Body of pancreas (tissue), 4 donors: ENCODE measurements at regions not wholly inside any gene's neighbourhood (a gene's known extent, or its start where the extent isn't known, plus 50 kb on each side); places are given as distances from the start of the nearest gene placed in this dataset.

Experiments
- ATAC-seq: fragments of 150-250 bp; one replicate; pipeline ENCODE4 v1.9.1; 2016
- DNase-seq, 4 donors: peaks; one replicate each; pipeline ENCODE4 v3.0.0-alpha.2; 2019
- H3K27ac ChIP-seq, 4 donors: fragments of 200-600 bp; sonication (generic); 1 replicate in 3 of 4; 2 replicates in 1 of 4; pipeline versions ENCODE4 v1.5.1 to v1.6.1; 2016 to 2019; ENCODE audit warnings: mild to moderate bottlenecking in 1 of 4, mixed read lengths in 1 of 4, moderate library complexity in 1 of 4
- H3K27me3 ChIP-seq, 2 donors: fragments of 200-600 bp; sonication (generic); one replicate each; pipeline ENCODE4 v1.6.0; 2016; ENCODE audit warnings: mild to moderate bottlenecking in 1 of 2
- H3K36me3 ChIP-seq, 2 donors: fragments of 200-600 bp; sonication (generic); replicated peaks in 1 of 2; 2 replicates each; pipeline ENCODE4 v1.5.1; 2016; ENCODE audit warnings: low read depth in 2 of 2; ENCODE audit not compliant: insufficient read depth in 1 of 2
- H3K4me1 ChIP-seq: fragments of 200-600 bp; sonication (generic); one replicate; pipeline ENCODE4 v1.6.0; 2016
- H3K4me3 ChIP-seq, 2 donors: fragments of 200-600 bp; sonication (generic); 1 replicate in 1 of 2; 2 replicates in 1 of 2; pipeline ENCODE4 v1.5.1; 2016 to 2019
- H3K9me3 ChIP-seq, 3 donors: fragments of 200-600 bp; sonication (generic); 1 replicate in 2 of 3; 2 replicates in 1 of 3; pipeline ENCODE4 v1.5.1; 2016
- POLR2A ChIP-seq, 3 donors: fragments of 450-650 bp; IDR thresholded peaks; one replicate each; pipeline ENCODE4 v1.6.1; 2016; ENCODE audit warnings: antibody characterized with exemption in 3 of 3, mild to moderate bottlenecking in 2 of 3
- WGBS, 2 donors: methylation state at CpG; one replicate each; pipeline ENCODE4 v1.1.5; 2017; 5-methylcytosine and 5-hydroxymethylcytosine counted together
- intact Hi-C: fragments of 100-400 bp; cut with DNase I; formaldehyde crosslinking; loops from one replicate; pipeline ENCODE4 v1.15.1; 2023
- TF ChIP-seq, protein P1 (sequence below), 7 experiments: fragments of 450-650 bp in 4 of 7; fragments of 200-600 bp in 3 of 7; sonication (generic) in 3 of 7; IDR thresholded peaks; one replicate each; pipeline ENCODE4 v1.5.1; 2016 to 2019; ENCODE audit warnings: antibody characterized with exemption in 7 of 7

DNA sequence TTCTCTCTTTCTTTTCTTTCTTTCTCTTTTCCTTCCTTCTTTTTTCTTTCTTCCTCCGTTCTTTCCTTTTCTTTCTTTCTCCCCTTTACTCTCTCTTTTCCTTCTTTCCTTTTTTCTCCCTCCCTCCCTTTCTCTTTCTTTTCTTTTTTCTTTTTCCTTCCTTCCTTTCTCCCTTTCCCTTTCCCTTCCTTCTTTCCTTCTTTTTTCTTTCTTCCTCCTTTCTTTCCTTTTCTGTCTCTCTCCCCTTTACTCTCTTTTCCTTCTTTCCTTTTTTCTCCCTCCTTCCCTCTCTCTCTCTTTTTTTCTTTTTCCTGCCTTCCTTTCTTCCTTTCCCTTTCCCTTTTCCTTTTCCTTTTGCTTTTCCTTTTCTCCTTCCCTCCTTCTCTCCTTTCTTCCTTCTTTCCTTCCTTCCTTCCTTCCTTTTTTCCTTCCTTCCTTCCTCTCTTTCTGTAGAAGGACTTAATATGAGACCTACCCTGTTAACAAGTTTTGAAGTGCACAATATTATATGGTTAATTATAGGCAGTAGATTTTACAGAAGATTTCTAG lies 142.7 kb upstream of the CD180 start:
- DNase-seq (no peak), ATAC-seq (no peak)
- no peaks in the 10 kb centered on the region for H3K4me1 ChIP-seq
- H3K27me3 ChIP-seq = no peaks in the 10 kb centered on the region
- no peaks in the 10 kb centered on the region for H3K36me3 ChIP-seq
- intact Hi-C loops = no loop called here
- H3K27ac ChIP-seq = no peak overlapping the region
- no peaks in the 10 kb centered on the region for H3K9me3 ChIP-seq
- no peak overlapping the region for H3K4me3 ChIP-seq
- WGBS, 2 donors = 60 to 75% methylated on average over 1 of the region's 1 CpG
- TF ChIP-seq, protein P1, sequence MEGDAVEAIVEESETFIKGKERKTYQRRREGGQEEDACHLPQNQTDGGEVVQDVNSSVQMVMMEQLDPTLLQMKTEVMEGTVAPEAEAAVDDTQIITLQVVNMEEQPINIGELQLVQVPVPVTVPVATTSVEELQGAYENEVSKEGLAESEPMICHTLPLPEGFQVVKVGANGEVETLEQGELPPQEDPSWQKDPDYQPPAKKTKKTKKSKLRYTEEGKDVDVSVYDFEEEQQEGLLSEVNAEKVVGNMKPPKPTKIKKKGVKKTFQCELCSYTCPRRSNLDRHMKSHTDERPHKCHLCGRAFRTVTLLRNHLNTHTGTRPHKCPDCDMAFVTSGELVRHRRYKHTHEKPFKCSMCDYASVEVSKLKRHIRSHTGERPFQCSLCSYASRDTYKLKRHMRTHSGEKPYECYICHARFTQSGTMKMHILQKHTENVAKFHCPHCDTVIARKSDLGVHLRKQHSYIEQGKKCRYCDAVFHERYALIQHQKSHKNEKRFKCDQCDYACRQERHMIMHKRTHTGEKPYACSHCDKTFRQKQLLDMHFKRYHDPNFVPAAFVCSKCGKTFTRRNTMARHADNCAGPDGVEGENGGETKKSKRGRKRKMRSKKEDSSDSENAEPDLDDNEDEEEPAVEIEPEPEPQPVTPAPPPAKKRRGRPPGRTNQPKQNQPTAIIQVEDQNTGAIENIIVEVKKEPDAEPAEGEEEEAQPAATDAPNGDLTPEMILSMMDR (IDR thresholded peaks at IDR 0.05) = no peak
- TF ChIP-seq POLR2A (IDR thresholded peaks at IDR 0.05) = no peak

- DNase-seq (no peak), ATAC-seq (no peak)
- H3K4me3 ChIP-seq = no peak overlapping the region
- H3K36me3 ChIP-seq = no peaks in the 10 kb centered on the region
- TF ChIP-seq, protein P1 (IDR thresholded peaks at IDR 0.05) = no peak
- no peak for TF ChIP-seq POLR2A (IDR thresholded peaks at IDR 0.05)
- H3K27me3 ChIP-seq = no peaks in the 10 kb centered on the region
- no peak overlapping the region for H3K27ac ChIP-seq
- H3K9me3 ChIP-seq = no peaks in the 10 kb centered on the region
- intact Hi-C loops = no loop called here
- no peaks in the 10 kb centered on the region for H3K4me1 ChIP-seq
Observed at GRCh38 chr5:67338421-67338820, 141.8 kb upstream of the CD180 start.

- Histone ChIP-seq H3K36me3 (no peaks in the 10 kb centered on the region), H3K4me1 (no peaks in the 10 kb centered on the region), H3K4me3 (no peak overlapping the region), H3K9me3 (no peaks in the 10 kb centered on the region), H3K27ac (no peak overlapping the region), H3K27me3 (no peaks in the 10 kb centered on the region)
- DNase-seq (no peak), ATAC-seq (no peak)
- TF ChIP-seq, protein P1 (IDR thresholded peaks at IDR 0.05) = no peak
- no peak for TF ChIP-seq POLR2A (IDR thresholded peaks at IDR 0.05)
- intact Hi-C loops = no loop called here
Observed at GRCh38 chr5:67337751-67338150, 141.2 kb upstream of the CD180 start.

DNA sequence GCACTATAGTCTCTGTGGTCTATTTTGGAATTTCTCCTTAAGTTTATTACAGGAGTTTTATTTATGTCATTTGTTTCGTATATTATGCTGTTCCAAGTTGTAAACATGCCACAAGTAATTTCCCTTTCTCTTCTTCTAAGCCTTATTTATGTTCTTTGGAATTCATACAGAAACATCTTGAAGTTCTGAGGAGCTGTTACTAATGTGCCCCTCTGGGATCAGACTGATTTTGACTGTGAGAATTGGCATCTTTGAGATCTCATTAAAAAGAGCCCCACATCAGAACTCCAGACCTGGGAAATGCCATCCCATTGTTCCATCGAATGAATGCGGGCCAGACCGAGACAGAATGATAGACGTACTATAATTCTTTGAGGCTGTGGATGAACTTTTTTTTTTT lies 138.8 kb upstream of the CD180 start:
- no peak for TF ChIP-seq POLR2A (IDR thresholded peaks at IDR 0.05)
- TF ChIP-seq, protein P1 (IDR thresholded peaks at IDR 0.05) = no peak
- intact Hi-C loops = no loop called here
- 85 to 87% methylated on average over 5 of the region's 5 CpGs for WGBS, 2 donors
- no peak for DNase-seq
- H3K36me3 ChIP-seq = no peaks in the 10 kb centered on the region
- no peaks in the 10 kb centered on the region for H3K27me3 ChIP-seq
- H3K4me1 ChIP-seq = no peaks in the 10 kb centered on the region
- H3K4me3 ChIP-seq = no peak overlapping the region
- H3K9me3 ChIP-seq = no peaks in the 10 kb centered on the region
- ATAC-seq = no peak
- H3K27ac ChIP-seq = no peak overlapping the region

- ATAC-seq (no peak), DNase-seq (no peak)
- H3K27me3 ChIP-seq = no peaks in the 10 kb centered on the region
- H3K36me3 ChIP-seq = no peaks in the 10 kb centered on the region
- WGBS, 2 donors = 14 to 50% methylated on average over 1 of the region's 1 CpG
- intact Hi-C loops = no loop called here
- no peak for TF ChIP-seq POLR2A (IDR thresholded peaks at IDR 0.05)
- TF ChIP-seq, protein P1 (IDR thresholded peaks at IDR 0.05) = no peak
- H3K27ac ChIP-seq = no peak overlapping the region
- H3K9me3 ChIP-seq = no peaks in the 10 kb centered on the region
- H3K4me3 ChIP-seq = no peak overlapping the region
- no peaks in the 10 kb centered on the region for H3K4me1 ChIP-seq
Observed at GRCh38 chr5:67334373-67334772, 137.8 kb upstream of the CD180 start.
